ENCODE measurements at regions not wholly inside any gene's neighbourhood (a gene's known extent, or its start where the extent isn't known, plus 50 kb on each side); places are given as distances from the start of the nearest gene placed in this dataset.
"Not testable (repeated sequence)": the region's sequence is repeated elsewhere in the genome, so short reads cannot be mapped to it uniquely, and the experiment has no call there.

- no peak for DNase-seq (ENCODE audit: low read depth in 2 of 2)
Observed at GRCh38 chr5:89087551-89088318, 204.8 kb upstream of the MEF2C start.

DNA sequence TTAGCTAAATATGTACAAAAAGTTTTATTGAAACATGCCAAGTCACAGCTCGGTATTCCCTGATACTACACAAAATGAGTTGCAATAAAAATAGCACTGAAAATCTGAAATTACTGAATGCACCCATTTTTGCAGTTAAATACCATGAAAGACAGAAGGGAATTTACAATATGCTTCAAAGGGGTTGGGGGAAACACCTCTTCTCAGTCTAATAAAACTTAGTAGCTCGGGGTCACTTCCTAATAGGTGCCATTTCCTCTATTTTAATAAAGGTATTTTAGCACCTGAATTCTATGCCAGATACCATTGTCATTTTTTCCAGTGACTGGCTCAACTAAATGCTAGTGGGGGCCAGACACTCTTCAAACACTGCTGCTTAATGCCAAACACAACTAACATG is 204.1 kb upstream of the MEF2C start:
- peak in 1 of 2 donors; percentile 73 for DNase-seq (ENCODE audit: low read depth in 2 of 2)

DNA sequence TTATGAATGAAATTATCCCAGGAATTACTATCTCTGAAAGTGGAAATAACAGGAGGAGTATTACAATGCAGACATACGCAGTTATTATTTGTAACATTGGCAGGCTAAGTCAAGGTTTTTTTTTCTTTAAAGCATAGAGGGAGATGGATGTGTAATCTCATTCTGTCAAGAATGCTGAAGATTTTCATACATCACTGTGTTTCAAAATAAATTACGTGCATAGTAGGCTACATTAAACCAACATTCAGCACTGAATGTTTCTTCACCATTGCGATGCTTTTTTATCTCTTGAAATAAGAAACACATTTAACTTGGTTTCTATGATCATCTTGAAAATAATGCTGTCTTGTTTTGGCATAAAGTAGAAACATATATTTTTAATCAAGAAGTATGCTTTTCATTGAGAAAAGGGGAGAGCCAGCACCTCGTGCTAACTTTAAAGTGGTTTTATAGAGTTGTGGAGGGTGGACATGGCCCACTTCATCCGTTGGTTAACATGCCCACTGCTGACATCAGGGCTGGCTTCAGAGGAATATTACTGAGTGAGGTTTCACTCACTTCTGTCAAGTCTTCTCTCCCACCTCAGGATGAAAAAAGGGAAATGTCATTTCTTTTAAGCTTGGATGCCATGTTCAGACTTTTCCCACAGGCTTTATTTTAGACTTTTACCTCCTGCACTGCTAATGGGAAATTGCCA is 203.6 kb upstream of the MEF2C start:
- no peak for DNase-seq (ENCODE audit: low read depth in 2 of 2)

- DNase-seq (ENCODE audit: low read depth in 2 of 2): no peak
Observed at GRCh38 chr5:89083791-89084190, 200.8 kb upstream of the MEF2C start.

- DNase-seq (ENCODE audit: low read depth in 2 of 2): no peak
Observed at GRCh38 chr5:89081360-89081759, 198.4 kb upstream of the MEF2C start.

DNA sequence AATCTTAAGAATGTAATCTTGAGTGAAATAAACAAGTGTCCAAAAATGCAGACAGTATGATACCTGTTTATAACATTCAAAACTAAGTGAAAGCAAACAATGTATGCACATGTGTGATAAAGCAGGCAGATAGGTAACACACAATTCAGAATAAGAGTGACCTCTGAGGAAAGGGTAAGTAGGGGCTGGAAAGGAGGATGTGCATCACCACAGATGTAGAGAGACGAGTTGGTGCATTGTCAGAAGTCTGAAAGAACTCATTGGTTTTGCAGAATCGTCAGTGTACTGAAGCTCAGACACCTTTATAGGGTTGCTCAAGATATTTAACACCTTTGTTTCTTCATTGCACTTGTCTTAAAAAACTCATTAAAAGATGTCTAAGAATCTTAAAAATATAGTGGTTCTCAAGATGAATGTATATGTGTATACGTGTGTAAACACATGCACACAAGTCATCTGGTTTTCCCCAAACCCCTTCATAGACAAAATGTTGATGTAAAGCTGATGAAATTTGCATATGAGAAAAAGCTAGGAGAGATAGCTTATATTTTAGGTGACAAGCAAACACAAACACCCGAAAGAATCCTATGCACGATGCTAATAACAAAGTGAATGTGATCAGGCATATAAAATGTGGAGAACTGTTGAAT is 197.6 kb upstream of the MEF2C start:
- DNase-seq (ENCODE audit: low read depth in 2 of 2): no peak

- DNase-seq (ENCODE audit: low read depth in 2 of 2): no peak
Observed at GRCh38 chr5:89072842-89073672, 190.1 kb upstream of the MEF2C start.

DNA sequence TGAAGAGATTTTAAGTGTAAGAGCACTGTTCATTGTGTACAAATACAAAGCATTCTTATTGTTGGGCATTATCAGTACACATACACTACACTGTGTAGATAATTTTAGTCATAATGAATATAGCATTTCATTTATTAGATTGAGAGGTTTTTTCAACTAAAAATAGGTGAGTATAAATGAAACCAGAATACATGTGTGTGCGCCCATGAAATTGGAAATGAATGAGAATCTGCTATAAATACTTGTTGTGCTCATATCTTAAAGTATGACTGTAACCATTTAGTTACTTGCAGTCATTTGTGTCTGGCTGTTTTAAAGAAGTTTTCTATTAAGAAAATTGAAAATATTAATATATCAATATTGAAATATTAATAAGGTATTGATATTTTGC is 189.0 kb upstream of the MEF2C start:
- DNase-seq (ENCODE audit: low read depth in 2 of 2): no peak

GRCh38 chr5:89071101-89071940 is 188.3 kb upstream of the MEF2C start:
- DNase-seq (ENCODE audit: low read depth in 2 of 2): no peak

DNA sequence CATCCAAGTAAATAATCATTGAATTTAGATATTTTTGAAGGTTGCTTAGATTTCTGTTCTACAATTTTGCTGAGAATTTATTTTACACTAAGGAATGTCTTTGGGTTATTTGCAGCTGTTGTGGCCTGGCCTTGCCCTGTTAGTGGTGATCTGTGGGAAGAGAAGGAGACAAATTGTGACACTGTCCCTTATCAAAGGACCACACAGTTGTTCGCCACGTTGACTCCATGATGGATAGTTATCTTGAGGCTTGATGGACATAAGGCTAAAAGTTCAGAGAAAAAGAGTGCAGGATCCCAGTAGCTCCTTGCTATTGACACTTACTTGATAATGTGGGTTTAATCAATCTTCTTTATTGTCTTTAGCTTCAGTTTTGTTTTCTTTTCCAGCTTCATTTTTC is 186.6 kb upstream of the MEF2C start:
- DNase-seq (ENCODE audit: low read depth in 2 of 2): no peak

DNA sequence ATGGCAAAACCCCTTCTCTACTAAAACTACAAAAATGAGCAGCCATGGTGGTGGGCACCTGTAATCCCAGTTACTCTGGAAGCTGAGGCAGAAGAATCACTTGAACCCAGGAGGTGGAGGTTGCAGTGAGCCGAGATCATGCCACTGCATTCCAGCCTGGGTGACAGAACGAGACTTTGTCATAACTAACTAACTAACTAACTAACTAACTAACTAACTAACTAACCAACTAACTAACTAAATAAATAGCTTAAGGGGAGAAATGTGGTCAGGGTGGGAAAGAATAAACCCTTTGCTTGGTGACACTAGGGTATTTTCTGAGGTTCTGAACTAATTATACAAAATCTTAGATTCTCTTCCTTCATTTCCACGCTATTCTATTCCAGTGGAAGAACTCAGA is 184.4 kb upstream of the MEF2C start:
- DNase-seq (ENCODE audit: low read depth in 2 of 2): no peak

- no peak for DNase-seq (ENCODE audit: low read depth in 2 of 2)
Observed at GRCh38 chr5:89065919-89066318, 182.9 kb upstream of the MEF2C start.

DNA sequence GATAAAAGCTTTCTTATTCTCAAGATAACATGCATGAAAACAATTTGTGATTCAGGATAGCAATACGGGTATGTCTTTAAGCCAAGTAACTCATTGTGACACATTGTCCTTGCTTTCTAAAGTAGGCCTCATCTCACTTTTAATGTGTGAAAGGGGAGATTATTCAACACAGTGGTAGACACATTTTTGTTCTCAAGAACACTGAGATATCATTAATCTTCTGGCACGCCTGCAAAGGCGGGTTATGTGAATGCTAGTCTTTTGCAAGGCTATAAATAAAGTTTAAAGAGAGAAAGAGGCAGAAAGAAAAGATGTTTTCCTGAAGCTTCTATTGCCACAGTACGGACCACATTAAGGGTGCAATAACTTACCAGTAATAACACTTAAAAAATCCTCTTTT is 181.8 kb upstream of the MEF2C start:
- no peak for DNase-seq (ENCODE audit: low read depth in 2 of 2)

DNA sequence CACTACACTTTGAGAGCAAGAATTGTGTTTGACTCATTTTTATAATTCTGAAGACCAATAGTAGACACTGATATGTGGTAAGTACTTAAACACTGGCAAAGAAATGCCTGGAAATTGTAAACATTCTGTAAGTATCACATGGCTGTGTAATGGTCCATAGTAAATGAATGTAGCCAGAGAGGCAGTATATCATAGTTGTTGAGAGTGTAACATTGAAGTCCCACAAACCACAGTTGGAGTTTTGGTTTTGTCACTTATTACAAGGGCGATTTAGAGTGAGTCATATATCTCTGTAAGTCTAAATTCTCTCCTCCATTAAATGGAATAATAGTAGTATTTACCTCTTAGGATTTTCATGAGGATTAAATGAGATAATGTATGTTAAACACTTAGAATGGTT is 181.1 kb upstream of the MEF2C start:
- DNase-seq (ENCODE audit: low read depth in 2 of 2): no peak

- no peak for DNase-seq (ENCODE audit: low read depth in 2 of 2)
Observed at GRCh38 chr5:89060768-89061167, 177.8 kb upstream of the MEF2C start.

DNA sequence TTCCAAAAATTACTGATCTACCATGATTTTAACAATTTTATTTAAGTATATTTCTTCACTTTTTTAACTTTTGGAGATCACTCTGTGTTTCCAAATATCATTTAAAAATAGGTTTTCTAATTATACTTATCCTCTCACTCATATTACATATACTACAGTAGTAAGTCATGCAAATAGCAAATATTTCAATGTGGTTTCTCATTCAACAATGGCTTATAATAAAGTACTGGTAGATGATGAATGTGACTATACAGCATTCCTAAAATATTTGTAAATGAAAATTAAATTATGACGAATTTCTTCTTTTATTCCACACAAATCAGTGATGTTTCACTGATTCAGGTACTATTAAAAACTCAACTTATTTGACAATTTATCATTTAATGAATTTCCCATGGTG is 176.3 kb upstream of the MEF2C start:
- no peak for DNase-seq (ENCODE audit: low read depth in 2 of 2)

GRCh38 chr5:89055695-89056085 is 172.7 kb upstream of the MEF2C start:
- DNase-seq (ENCODE audit: low read depth in 2 of 2): no peak

DNA sequence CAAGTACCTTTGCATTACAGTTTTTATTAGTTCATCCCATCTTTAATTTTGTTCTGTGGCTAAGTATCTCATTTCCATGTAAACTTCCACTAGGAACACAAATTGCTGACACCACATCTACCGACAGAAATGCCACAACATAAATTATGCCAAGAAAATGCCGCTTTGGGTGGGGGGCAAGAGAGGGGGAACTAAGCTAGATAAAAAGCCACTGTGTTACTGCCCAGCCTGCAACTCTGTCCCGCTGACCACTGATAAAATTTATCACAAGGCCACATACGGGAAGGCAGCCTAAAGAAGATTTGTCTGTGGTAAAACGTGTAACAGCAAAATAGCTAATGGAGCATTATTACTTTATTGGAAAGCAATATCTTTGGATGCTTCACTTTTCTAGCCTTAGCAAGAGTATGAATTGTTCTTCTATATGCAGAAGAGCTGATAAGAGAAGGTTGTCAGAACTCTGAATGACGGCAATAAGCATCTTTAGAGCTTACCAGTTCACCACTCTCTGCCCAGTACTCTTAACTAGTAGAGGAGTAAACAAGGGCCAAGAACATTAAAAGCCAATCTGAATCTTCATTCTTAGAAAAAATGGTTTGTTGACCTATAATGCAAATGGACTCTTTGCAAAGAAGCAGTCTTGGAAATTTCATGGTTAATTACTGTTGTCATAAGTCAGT is 172.2 kb upstream of the MEF2C start:
- no peak for DNase-seq (ENCODE audit: low read depth in 2 of 2)

DNA sequence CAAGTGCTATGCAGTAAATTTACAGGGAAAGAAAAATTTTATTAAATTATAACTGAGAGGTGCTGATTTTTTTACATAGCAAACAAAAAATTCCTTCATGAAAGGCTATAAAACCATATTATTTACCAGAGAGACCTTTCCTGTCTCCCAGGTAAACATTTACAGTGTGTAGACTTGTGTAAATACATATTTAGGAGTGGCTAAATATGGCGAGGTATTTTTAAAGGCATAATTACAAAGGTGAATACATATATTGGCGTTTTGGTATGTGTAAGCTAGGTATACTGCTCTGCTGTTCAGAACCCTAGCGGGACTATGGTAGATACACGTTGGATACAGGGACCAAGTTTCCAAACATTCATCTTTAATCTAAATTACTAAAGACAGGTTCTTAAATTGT is 170.6 kb upstream of the MEF2C start:
- no peak for DNase-seq (ENCODE audit: low read depth in 2 of 2)

DNA sequence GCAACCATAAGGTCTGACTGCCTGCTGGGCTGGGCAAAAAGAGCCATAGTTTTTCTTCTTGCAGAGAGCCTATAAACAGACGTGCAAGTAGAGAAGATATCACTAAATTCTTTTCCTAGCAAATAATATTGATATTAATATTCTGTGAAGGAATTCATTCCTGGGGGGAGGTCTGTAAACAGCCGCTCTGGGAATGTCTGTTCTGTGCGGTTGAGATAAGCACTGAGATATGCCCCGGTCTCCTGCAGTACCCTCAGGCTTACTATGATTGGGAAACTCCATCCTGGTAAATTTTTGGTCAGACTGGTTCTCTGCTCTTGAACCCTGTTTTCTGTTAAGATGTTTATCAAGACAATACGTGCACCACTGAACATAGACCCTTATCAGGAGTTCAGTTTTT is 167.1 kb upstream of the MEF2C start:
- not testable (repeated sequence) for DNase-seq (ENCODE audit: low read depth in 2 of 2)

All from lung microvascular endothelial cell (primary cell).